Uterus (tissue), 2 donors: ENCODE measurements at regions not wholly inside any gene's neighbourhood (a gene's known extent, or its start where the extent isn't known, plus 50 kb on each side); places are given as distances from the start of the nearest gene placed in this dataset.

Source experiments
- CTCF ChIP-seq, 4 experiments: fragments of 200-600 bp in 2 of 4; fragments of 450-650 bp in 2 of 4; sonication (generic) in 2 of 4; IDR thresholded peaks; one replicate each; pipeline ENCODE4 v1.5.1; 2016 to 2019; ENCODE audit warnings: antibody characterized with exemption in 4 of 4, mild to moderate bottlenecking in 2 of 4, moderate library complexity in 1 of 4
- POLR2A ChIP-seq, 2 donors: fragments of 450-650 bp; IDR thresholded peaks; one replicate each; pipeline ENCODE4 v1.6.1; 2016; ENCODE audit warnings: antibody characterized with exemption in 2 of 2, mild to moderate bottlenecking in 1 of 2, moderate library complexity in 1 of 2

DNA sequence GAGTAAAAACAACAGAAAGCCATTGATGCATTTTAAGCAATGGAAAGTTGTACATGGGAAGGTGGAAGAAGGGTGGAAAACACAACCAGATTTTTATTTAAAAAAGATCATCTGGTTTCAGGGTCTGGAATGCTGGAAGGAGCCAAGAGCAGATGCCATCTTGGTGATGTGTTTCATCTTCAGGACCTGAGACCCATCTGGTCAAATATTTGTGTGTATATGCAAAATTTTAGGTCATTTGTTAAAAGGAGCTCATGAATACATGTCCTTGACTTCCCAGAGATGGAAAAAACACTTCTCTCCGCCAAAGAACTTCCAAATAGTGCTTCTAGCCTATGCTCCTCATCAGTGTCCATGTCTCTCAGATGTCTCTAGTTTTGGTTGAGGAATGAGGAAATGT lies 110.6 kb upstream of the GDNF start:
- no peak for TF ChIP-seq CTCF (IDR thresholded peaks at IDR 0.05)
- TF ChIP-seq POLR2A (IDR thresholded peaks at IDR 0.05): no peak
